KG1 (cell line): ENCODE measurements at regions not wholly inside any gene's neighbourhood (a gene's known extent, or its start where the extent isn't known, plus 50 kb on each side); places are given as distances from the start of the nearest gene placed in this dataset.
"Not testable (repeated sequence)": the region's sequence is repeated elsewhere in the genome, so short reads cannot be mapped to it uniquely, and the experiment has no call there.

Experiments
- DNase-seq: peaks from one replicate; lab custom pipeline; 2025; lab: John Stamatoyannopoulos, UW

DNA sequence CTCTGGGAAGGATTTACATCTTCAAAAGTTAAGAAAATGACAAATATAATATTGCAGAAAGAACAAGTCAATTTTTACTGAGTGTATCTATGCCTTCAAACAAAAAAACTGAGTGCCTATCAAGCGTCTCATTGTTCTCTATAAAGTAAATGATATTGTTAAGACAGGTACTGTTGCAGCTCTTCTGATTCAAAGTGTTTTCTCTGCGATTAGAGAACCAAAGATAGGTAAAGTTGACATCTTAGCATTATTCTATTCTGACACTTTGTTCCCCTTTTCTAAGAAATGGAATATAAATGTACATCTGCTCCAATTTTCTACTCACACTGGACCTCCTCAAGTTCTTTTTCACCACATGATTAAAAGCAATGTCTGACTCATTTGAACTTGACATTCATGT lies 1317.7 kb downstream of the CDH11 start:
- DNase-seq = no peak

DNA sequence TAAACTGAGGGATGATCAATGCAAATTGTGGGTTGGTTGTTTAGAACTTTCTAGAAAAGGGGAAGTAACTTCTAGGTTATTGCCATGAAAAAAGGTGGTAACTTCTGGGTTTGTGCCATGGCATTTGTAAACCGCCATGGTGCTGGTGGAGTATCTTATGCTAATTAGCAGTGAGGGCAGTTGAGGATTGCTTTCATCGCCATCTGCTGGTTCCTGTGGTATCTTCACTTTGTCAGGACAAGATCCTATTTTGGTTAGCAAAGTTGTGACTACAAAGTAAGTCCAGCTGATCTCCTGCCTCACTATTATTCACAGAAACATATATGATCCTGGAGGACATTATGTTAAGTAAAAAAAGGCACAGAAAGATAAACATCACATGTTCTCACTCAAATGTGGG lies 1332.3 kb downstream of the CDH11 start:
- no peak for DNase-seq

DNA sequence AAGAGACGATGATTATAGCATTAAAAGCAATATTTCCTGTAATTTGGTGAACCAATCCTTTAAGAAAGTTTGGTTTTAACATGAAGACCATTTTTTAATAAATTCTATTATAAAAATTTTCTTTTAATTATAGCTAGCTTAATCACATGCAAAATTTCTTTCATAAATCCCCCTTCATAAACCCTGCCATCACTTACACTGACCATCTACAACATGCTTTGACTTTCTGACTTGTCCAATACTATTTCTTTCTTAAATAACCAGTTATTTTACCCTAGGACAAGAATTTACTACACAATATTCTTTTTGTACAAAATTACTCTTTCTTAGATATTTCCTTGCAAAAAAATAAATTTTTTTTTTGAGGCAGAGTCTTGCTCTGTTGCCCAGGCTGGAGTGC lies 1334.8 kb downstream of the CDH11 start:
- DNase-seq = no peak

DNA sequence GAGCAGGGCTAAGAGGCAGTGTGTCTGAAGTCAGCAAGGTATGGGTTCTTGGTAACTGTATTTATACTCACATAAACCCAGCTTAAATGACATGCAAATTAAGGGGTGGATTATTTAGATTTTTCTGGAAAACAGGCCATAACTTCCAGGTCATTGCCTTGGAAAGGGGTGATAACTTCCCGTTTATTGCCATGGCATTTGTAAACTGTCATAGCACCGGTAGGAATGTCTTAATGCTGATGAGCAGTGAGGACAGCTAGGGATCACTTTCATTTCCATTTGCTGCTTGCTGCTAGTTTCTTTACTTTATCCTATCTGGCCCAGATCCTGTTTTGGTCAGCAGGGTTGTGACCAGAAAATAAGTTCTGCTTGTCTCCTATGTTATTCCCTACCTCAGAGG lies 1336.7 kb downstream of the CDH11 start:
- DNase-seq = no peak

DNA sequence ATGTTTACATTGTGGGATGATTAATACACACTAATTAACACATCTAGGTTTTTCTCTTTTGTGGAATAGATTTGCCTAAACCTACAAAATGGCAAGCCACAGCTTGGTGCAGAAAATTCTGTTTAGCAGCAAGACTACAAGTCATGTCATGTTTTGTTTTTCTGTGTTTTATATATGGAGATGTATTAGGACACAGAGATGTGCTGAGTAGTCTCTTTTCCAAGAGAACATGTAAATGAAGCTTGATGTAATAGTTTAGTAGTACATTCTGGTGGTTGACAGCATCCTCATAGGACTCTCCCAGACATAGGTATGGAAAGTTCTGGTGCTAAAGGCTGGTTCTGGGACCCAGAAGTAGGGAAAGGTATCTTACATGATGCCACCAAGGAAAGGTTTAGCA lies 1345.4 kb downstream of the CDH11 start:
- DNase-seq = no peak

DNA sequence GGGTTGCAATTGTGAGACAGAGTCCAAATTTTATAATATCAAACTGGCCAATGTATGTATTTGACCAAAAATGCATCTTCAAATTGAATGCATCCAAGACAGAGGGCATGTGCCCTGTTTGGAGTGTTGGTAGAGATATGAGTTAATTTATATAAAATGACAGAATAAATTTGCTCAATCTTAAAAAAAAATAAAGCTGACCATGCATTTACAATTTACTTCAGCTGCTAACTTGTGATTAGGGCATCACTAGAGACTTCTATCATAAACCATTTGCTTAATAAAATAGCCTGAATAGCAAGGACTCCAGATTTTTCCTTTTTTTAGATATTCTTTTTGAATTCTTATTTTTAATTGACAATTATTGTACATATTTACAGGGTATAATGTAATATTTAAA lies 1345.8 kb downstream of the CDH11 start:
- no peak for DNase-seq

DNA sequence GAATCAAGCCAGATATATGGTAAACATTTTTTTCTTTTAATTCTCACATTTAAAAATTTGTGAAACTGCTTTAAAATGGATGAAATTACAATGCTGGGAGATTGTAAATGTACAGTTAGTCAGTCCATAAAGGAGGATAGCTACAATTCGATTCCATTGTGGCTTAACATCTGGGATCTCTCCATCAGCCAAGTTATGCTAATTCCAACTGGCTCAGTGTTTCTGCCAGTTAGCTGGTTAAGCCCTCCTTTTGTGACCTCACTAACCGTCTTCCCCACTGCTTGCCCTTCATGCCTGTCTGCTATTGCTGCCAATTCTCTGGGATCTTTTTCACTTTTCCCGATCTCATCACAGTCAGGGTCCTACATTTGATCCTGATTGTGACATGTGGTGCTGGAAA lies 1347.6 kb downstream of the CDH11 start:
- no peak for DNase-seq

DNA sequence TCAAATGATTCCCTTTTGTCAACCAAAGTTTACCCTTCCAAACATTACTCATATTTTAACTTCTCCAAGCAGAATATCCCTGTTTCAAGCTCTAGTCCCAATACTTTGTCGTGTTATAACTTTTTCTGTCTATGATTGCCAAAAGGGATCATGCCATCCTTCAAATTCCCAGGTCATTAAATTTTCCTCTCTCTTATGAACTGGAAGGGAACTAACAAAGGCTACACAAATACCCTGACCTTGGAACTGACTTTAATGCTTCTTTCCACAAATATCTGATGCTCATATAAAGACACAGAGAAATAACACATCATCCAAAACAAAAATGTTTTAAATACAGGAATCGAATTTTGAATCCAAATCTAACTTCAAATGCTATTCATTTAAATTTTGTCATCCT lies 1352.7 kb downstream of the CDH11 start:
- DNase-seq = no peak

DNA sequence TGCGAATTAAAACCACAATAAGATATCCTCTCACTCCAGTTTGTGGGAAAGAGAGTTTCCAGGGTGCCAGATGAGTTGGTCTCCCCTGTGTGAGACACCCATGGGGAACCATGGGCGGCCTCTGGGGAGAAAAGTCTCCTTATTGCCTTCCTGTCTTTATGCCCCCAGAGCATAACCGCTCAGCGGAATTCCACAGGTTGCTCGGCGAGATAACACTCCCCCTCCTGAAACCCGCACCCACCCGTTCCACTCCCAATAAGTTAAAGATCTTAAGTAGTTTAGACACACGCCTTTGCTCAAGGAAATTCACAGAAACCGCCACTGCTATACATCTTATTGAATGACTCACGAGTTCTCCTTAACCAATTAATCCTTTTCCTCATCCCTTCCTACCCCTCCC lies 1361.6 kb downstream of the CDH11 start:
- not testable (repeated sequence) for DNase-seq

DNA sequence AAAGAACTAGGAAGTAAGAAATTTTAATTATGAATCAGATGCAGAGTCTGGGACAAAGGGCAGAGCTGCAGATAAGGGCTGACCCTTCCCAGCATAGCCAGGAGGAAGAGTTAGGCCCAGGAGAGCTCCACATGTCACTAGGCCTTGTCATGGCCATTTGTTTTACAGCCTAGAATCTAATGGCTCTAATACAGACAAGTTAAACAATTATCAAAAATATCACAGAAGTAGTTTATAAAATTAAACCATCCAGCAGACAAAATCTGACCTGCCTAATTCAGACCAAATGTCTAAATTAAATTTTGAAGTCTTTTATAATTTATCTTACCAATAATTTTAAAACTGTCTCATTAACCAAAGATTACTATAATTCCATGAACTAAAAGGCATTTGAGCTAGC lies 1369.5 kb downstream of the CDH11 start:
- no peak for DNase-seq

DNA sequence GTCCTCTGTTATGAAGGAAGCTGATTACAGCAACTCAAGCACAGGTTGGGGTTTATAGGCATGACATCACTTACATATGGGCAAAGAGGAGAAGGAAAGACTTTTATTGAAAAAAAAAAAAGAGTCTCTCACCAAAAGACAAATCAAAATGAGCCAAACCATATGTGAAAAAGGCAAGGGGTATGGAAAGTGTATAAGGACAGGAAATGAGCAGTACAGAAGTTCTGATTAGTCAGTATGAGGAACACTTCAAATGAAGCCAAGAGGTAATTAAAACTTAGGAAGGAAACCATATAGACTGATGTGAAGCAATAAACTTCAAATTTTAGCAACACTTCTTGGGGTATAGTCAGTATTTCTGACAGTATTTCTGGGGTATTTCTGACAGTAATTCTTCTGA lies 1372.6 kb downstream of the CDH11 start:
- DNase-seq = no peak

DNA sequence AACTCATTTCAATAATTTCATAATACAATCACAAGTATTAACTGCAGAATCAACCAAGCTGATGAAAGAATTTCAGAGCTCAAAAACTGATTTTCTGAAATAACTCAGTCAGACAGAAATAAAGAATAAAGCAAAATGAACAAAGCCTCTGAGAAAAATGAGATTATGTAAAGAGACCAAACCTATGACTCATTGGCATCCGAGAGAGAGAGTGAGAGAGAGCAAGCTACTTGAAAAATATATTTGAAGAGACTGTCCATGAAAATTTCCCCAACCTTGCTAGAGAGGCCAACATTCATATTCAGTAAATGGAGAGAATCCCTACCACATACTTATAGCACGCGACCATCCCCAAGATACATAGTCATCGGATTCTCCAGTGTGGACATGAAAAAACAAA lies 1376.4 kb downstream of the CDH11 start:
- DNase-seq = no peak

DNA sequence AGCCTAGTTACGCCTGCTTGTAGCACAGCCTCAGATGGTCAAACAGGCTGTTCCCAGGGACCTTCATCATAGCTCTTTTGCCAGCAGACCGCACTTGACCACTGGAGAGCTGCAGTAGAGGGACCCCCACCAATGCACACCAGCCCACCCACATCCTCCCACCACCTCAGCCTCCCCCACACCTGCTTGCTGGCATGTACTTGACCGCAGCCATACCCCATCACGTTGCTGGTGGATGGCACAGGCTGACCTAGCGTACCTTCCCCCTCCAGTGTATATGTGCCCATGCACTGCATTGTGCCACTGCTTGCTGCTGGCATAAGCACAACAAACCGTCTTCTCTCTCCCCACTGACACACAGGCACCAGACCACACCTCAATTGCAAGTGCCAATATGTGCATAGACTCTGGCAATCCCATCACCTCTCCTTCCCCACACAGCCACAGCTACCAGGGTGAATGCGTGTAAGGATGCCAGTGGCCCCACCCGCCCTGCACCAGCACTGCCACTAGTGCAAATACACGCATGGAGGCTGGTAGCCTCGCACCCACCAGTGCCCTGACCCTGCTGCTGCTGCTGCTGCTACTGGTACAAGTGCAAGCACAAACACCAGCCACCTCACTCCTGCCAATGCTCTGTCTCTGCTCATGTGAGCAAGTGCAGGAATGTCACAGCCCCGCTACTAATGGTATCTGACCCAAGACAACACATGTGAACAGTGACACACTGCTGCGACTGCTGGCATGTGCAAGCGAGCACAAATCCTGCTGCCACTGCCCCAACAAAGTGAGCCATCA lies 1377.6 kb downstream of the CDH11 start:
- DNase-seq = no peak

DNA sequence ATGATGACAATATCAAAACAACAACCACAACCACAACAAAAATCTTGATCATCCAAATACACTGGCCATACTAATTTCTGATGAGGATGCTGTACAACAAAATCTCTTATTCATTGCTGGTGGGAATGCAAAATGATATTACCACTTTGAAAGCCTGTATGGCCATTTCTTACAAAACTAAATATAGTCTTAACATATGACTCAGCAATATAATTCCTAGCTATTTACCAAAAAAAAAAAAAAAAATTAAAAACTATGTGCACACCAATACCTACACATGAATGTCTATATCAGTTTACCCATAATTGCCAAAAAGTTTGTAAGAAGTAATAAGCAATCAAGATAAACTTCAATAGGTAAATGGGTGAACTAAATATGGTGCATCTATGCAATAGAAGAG lies 1379.7 kb downstream of the CDH11 start:
- no peak for DNase-seq

DNA sequence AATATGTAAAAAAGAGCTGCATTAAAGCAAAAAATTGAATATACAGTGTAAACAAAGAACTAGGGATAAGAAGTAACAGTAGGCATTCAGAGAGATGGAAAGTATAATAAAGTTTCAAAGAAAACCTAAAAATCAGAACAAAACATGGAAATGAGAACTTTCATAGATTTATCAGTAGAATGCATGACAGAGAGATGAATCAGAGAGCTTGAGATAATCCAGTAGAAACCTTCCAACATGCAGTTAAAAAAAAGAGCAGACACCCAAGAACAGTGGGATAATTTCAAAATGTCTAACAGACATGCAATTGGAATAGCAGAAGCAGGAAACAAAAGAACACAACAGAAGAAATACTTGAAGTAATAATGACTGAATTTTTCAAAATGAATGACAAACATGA lies 1384.2 kb downstream of the CDH11 start:
- DNase-seq = no peak

DNA sequence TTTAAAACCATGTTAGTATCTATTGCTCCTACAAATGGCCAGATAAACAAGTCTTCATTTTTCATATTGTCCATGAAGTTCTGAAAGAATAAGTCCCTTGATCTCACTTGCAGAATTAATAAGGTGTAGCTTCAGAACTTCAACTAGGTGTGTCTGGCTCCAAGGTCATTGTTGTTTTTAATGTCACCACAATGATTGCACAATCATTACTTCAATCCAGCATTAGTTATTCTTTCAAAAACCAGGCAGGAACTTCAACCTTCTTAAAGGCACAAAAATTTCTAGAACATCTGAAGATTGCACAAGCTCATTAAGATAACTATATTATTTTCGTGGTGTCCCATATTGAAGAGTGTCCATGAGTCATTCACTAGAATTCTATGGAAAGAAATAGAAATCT lies 1386.4 kb downstream of the CDH11 start:
- no peak for DNase-seq

DNA sequence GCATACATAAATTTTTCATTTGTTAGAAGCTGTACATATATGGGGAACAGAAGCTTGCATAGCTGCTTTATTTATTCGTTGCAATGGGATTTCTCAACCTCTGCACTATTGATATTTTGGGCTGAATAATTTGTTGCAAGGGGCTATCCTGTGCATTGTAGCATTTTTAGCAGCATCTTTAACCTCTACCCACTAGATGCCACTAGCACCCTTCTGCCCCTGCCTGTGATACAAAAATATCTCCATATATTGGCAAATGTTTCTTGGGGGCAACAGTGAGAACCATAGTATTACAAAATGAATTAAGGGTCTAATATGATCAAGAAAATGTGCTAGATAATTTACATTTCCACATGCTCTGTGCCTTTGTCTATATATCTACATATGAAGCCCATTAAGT lies 1401.0 kb downstream of the CDH11 start:
- no peak for DNase-seq

DNA sequence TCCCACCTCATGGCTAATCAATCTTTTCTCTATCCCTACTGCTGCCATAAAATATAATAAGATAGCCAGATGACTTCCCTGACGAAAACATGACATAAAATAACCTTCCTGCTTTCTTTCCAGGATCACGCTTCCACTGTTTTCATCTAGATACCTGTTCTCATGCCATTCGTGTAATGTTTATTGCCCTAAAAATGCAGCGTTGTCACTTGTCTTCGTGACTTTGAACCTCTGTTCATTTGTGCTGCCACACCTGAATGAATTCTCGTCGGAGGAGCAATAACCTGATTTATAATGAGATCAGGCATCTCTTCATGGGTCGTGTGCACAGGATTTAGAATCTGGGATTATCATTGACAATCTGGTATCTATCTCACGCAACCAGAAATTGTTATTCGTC lies 1401.9 kb downstream of the CDH11 start:
- no peak for DNase-seq

DNA sequence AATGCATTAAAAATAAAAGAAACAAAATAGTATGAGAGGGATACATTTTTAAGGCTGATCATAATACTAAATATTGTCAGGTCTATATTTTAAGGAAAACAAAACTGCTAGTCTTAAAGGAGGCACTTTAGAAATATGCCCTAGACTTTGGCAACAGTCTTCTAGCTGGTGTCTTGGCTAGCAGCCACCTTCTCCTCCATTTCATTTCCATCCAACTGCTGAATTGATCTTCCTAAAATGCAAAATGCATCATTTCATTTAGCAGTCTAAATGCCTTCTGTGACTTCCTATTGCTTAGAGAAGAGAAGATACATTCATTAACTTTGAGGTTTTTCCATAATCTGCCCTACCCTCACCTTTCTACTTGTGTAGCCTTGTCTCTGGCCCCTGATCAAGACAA lies 1404.1 kb downstream of the CDH11 start:
- no peak for DNase-seq

DNA sequence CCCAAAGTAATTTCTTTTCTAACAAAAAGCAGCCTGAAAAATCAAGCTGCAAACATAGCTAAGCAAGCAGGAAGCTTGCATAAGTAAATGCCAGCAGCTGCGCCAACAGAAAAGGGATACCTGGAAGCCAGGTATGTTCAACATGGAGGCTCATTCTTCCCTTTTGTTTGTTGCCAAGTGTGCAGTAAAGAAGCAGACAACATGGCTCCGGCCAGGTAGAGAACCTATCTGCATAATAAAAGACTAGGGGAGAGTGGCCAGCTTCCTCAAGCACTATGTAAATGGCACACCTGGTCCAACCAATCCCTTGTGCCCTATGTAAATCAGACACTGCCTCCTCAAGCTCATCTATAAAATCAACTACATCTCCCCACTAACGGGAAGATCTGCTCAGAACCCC lies 1407.0 kb downstream of the CDH11 start:
- DNase-seq = no peak

DNA sequence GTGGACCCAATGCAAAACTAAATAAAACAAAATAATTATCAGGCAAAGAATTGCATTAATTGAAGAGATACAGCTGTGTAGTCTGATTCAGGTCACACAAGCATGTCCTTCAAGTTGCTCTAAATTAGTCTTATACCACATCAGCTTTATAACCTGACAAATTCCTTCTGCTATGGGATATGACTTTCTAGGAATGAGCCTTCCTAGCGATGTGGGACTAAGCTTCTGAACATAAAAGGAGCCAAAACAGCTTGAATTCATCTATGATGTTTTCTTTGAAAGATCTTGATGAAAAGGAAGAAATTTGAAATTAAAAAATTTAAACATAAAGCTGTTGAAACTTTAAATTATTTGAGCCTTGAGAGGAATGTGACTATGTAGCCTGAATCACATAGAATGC lies 1409.1 kb downstream of the CDH11 start:
- no peak for DNase-seq

DNA sequence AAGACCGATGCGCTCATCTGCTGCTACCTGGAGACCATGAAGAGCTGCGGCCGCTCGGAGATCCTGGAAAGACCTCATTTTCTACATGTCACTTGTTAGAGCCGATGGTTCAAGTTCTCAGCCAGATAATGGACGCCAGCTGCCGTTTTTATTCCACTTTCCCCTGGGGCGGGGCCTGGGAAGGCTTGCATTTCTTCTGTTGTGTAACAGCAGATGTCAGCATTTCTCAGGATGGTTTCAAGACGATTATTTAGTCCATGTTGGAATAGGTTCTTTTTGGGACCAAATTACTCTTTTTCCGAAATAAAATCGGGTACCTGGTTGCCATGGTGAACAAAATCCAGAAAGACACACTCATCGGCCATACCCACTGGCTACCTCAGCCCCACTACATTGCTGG lies 1418.3 kb downstream of the CDH11 start:
- DNase-seq = no peak

DNA sequence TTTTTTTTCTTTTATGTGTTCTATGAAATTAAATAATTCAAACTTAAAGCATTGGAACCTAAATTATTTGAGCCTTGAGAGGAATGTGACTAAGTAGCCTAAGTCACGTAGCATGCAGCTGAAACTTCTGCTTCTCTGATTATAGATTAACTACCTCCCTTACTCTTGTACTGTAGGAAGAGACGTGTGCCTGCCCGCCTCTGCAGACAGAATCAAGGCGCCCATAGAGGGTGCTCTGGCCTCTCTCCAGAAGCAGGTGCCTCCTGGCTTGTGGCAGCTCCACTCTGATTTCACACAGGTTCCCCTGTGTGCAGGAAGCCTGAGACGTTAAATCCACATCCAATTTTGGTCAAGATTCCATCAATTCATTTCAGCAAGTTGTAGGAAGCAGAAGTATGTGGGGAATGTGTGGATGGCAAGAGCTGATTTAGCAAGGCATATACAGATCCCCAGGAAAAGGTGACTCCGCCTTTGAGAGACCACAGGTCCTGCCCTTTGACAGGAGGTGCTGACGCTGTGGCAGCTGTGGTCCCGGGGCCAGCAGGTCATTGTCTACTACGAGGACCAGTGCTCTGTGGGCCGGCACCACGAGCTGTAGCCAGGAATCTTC lies 1418.8 kb downstream of the CDH11 start:
- no peak for DNase-seq

DNA sequence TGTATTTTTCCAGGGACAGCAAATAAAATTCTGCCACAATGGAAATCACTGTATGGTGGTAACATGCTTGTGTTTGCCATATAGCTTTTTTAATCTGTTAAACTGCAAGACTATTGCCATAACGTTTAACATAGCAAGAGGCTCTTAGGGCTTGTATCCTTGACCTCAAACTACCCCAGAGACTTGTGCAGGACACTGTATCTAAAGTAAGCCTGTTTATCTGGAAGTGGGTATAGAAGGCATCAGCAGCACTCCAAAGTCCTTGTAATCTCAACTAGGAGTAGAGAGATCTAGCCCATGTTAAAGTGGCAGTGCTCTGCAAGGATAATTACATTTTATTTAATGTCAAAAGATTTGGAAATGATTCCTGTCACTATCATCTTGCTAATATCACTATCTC lies 1424.1 kb downstream of the CDH11 start:
- no peak for DNase-seq
